ENCODE measurements at regions not wholly inside any gene's neighbourhood (a gene's known extent, or its start where the extent isn't known, plus 50 kb on each side); places are given as distances from the start of the nearest gene placed in this dataset.
"Not testable (repeated sequence)": the region's sequence is repeated elsewhere in the genome, so short reads cannot be mapped to it uniquely, and the experiment has no call there.

DNA sequence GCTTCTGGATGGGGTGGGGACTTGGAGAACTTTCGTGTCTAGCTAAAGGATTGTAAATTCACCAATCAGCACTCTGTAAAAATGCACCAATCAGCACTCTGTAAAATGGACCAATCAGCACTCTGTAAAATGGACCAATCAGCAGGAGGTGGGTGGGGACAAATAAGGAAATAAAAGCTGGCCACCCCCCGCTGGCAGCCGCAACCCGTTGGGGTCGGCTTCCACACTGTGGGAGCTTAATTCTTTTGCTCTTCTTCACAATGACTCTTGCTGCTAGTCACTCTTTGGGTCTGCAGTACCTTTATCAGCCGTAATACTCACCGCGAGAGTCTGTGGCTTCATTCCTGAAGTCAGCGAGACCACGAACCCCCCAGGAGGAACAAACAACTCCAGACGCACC is 623.1 kb downstream of the DSC3 start:
- not testable (repeated sequence) for ATAC-seq (replicated peaks); H3K4me1 Mint-ChIP-seq; H3K27ac Mint-ChIP-seq; H3K4me3 Mint-ChIP-seq; H3K36me3 Mint-ChIP-seq (ENCODE audit: low read depth); H3K27me3 Mint-ChIP-seq
- peaks cover 16% of the 10 kb centered on the region for H3K9me3 Mint-ChIP-seq

GRCh38 chr18:30415903-30416302 is 626.6 kb downstream of the DSC3 start:
- no peaks in the 10 kb centered on the region for H3K36me3 Mint-ChIP-seq (ENCODE audit: low read depth)
- ATAC-seq (replicated peaks): no peak
- no peak overlapping the region for H3K27ac Mint-ChIP-seq
- no peaks in the 10 kb centered on the region for H3K27me3 Mint-ChIP-seq
- peaks cover 16% of the 10 kb centered on the region for H3K9me3 Mint-ChIP-seq
- H3K4me3 Mint-ChIP-seq: no peak overlapping the region
- no peaks in the 10 kb centered on the region for H3K4me1 Mint-ChIP-seq

DNA sequence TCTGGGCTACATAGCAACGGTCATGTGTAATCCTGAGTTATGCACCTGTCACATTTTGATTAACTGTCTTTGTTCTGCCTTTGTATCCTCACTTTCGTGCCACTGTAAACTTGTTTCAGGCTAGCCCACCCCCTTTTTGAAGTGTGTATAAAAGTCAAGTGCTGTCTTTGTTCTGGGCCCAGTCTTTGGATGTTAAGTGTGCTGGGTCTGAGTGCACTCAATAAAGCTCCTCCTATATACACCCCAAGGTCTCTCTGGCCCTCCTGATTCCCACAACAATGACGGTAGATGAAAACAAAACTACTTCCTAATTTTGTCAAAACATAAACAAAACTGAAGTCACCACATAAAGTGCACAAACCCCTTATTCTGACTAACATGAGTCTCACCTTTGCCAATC is 633.4 kb downstream of the DSC3 start:
- H3K27ac Mint-ChIP-seq: no peak overlapping the region
- H3K36me3 Mint-ChIP-seq (ENCODE audit: low read depth): no peaks in the 10 kb centered on the region
- peaks cover 14% of the 10 kb centered on the region for H3K9me3 Mint-ChIP-seq
- no peaks in the 10 kb centered on the region for H3K4me1 Mint-ChIP-seq
- no peak overlapping the region for H3K4me3 Mint-ChIP-seq
- ATAC-seq (replicated peaks): no peak
- no peaks in the 10 kb centered on the region for H3K27me3 Mint-ChIP-seq

GRCh38 chr18:30406728-30407127 is 635.8 kb downstream of the DSC3 start:
- no peak for ATAC-seq (replicated peaks)
- Mint-ChIP-seq H3K27ac (no peak overlapping the region), H3K9me3 (peaks cover 18% of the 10 kb centered on the region), H3K36me3 (ENCODE audit: low read depth) (no peaks in the 10 kb centered on the region), H3K27me3 (no peaks in the 10 kb centered on the region), H3K4me3 (no peak overlapping the region), H3K4me1 (no peaks in the 10 kb centered on the region)

GRCh38 chr18:30405038-30405437 is 637.5 kb downstream of the DSC3 start:
- no peaks in the 10 kb centered on the region for H3K27me3 Mint-ChIP-seq
- ATAC-seq (replicated peaks): no peak
- no peak overlapping the region for H3K4me3 Mint-ChIP-seq
- peaks cover 24% of the 10 kb centered on the region for H3K9me3 Mint-ChIP-seq
- H3K4me1 Mint-ChIP-seq: no peaks in the 10 kb centered on the region
- no peaks in the 10 kb centered on the region for H3K36me3 Mint-ChIP-seq (ENCODE audit: low read depth)
- no peak overlapping the region for H3K27ac Mint-ChIP-seq

DNA sequence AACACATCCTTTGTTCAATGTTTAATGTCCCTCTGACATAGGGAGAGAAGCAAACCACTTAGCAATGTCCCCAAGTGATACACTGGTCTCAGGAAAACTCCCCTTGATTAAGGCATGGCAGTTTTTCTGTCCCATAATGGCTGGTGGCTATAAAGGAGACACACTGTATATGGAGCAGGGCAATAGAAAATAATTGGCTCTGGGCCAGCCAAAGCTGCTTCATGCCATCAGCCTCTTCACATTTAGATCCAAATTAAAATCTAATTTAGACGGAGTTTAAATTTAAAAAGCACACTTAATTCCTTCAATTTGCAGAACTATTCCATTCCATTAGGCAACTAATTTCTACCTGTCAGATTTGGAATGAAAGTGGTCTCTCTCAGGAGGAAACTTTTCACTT is 638.1 kb downstream of the DSC3 start:
- no peak for ATAC-seq (replicated peaks)
- no peaks in the 10 kb centered on the region for H3K27me3 Mint-ChIP-seq
- H3K27ac Mint-ChIP-seq: no peak overlapping the region
- H3K9me3 Mint-ChIP-seq: peaks cover 19% of the 10 kb centered on the region
- H3K36me3 Mint-ChIP-seq (ENCODE audit: low read depth): no peaks in the 10 kb centered on the region
- no peaks in the 10 kb centered on the region for H3K4me1 Mint-ChIP-seq
- no peak overlapping the region for H3K4me3 Mint-ChIP-seq

DNA sequence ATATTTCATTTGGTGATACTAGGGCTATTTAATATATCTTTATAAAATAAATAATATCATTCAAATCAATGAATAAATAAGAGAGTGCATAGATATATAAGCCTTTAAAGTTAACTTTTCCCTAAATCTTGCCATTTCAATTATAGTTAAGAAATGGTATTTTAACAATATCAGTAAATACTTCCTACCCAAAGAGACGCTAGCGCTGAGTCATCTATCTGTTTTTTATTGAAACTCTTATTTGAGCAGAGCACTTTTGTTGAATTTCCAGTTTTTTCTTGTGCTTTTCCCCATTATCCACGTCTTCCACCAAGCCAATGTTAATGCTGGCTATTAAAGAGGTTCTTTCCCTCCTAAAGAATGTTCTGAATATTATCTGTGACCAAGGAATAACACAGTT is 639.3 kb downstream of the DSC3 start:
- H3K4me3 Mint-ChIP-seq: no peak overlapping the region
- no peaks in the 10 kb centered on the region for H3K27me3 Mint-ChIP-seq
- ATAC-seq (replicated peaks): no peak
- no peaks in the 10 kb centered on the region for H3K4me1 Mint-ChIP-seq
- peaks cover 15% of the 10 kb centered on the region for H3K9me3 Mint-ChIP-seq
- no peak overlapping the region for H3K27ac Mint-ChIP-seq
- H3K36me3 Mint-ChIP-seq (ENCODE audit: low read depth): no peaks in the 10 kb centered on the region

DNA sequence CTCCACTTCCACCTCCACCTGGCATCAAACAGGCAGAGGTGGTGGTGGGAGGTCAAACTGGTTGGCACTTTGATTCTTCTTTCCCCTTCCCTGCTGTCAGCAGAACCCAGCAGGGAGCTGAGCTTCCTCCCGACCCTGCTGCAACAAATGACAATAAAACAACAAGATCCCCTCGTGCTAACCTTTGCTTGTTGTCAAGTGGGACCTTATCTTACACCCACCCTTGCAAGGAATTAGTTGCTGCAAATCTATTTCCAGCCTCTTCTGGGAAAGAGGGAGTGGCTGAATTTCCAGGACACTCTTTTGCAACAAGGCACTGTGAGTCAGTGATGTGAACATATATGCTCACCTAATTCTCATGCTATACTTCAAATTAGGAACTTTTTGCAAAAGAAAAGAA is 655.1 kb downstream of the DSC3 start:
- no peak overlapping the region for H3K4me3 Mint-ChIP-seq
- H3K9me3 Mint-ChIP-seq: peaks cover 10% of the 10 kb centered on the region
- H3K4me1 Mint-ChIP-seq: no peaks in the 10 kb centered on the region
- H3K27ac Mint-ChIP-seq: no peak overlapping the region
- H3K27me3 Mint-ChIP-seq: no peaks in the 10 kb centered on the region
- ATAC-seq (replicated peaks): no peak
- no peaks in the 10 kb centered on the region for H3K36me3 Mint-ChIP-seq (ENCODE audit: low read depth)

GRCh38 chr18:30386624-30387023 is 655.9 kb downstream of the DSC3 start:
- Mint-ChIP-seq H3K9me3 (peaks cover 13% of the 10 kb centered on the region), H3K27ac (no peak overlapping the region), H3K36me3 (ENCODE audit: low read depth) (no peaks in the 10 kb centered on the region), H3K4me3 (no peak overlapping the region), H3K4me1 (no peaks in the 10 kb centered on the region), H3K27me3 (no peaks in the 10 kb centered on the region)
- no peak for ATAC-seq (replicated peaks)

DNA sequence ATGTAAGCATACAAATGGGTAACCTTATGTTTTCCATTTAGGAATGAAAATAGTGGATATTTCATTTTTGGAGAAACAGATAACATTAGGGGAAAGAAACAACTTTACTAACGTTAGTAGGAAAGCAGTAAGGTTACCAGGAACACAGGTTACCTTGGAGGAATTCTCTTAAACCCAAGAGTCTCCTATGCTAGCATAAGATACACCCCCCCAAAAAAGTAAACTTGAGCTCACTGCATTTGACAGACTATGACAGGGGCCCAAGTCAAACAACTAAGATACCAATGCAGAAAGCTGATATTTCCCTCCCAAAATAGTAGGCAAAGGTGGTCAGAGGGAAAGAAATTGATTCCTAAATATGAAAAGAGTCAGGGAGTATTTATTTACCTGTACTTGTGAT is 656.9 kb downstream of the DSC3 start:
- H3K27ac Mint-ChIP-seq: no peak overlapping the region
- H3K9me3 Mint-ChIP-seq: peaks cover 16% of the 10 kb centered on the region
- no peak for ATAC-seq (replicated peaks)
- H3K36me3 Mint-ChIP-seq (ENCODE audit: low read depth): no peaks in the 10 kb centered on the region
- H3K4me3 Mint-ChIP-seq: no peak overlapping the region
- H3K27me3 Mint-ChIP-seq: no peaks in the 10 kb centered on the region
- H3K4me1 Mint-ChIP-seq: no peaks in the 10 kb centered on the region

DNA sequence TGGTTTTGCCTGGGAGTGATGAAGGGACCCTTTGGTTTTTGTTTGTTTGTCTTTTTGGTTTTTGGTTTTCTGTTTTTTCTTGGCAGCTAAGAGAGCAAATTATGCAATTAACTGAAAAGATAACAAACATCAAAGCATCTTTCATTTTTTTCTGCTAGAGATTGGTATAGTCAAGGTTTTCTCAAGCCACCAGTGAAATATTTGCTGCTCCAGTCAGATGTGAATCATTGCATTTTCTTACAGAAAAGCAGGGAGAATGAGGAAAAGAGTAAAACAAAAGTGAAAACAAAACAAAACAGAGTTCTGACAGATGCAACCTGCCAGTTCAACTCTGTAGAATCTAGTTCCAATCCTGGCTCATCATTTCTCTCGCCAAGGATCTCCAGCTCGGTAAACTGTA is 660.7 kb downstream of the DSC3 start:
- H3K27ac Mint-ChIP-seq: no peak overlapping the region
- no peaks in the 10 kb centered on the region for H3K27me3 Mint-ChIP-seq
- no peaks in the 10 kb centered on the region for H3K36me3 Mint-ChIP-seq (ENCODE audit: low read depth)
- H3K9me3 Mint-ChIP-seq: peaks cover 22% of the 10 kb centered on the region
- no peak overlapping the region for H3K4me3 Mint-ChIP-seq
- no peak for ATAC-seq (replicated peaks)
- no peaks in the 10 kb centered on the region for H3K4me1 Mint-ChIP-seq

DNA sequence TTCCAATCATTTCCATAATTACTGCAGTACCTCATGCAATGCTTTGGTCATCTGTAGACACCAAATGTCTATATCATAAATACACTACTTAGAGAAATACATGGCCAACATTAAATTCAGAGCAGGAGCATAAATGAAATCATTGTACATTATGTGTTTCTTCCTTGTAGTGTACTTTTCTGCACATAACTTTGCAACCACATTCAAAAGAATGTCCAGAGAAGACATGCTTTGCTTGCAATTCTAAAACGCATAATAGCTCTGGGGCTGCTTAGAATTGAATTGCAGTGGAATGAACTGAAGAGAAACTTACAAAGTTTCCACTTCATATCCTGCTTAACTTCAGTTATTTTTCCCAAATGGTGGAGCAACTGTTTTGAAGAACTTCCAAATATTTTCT is 664.4 kb downstream of the DSC3 start:
- Mint-ChIP-seq H3K27ac (no peak overlapping the region), H3K27me3 (no peaks in the 10 kb centered on the region), H3K36me3 (ENCODE audit: low read depth) (no peaks in the 10 kb centered on the region), H3K4me3 (no peak overlapping the region), H3K9me3 (peaks cover 18% of the 10 kb centered on the region), H3K4me1 (no peaks in the 10 kb centered on the region)
- no peak for ATAC-seq (replicated peaks)

DNA sequence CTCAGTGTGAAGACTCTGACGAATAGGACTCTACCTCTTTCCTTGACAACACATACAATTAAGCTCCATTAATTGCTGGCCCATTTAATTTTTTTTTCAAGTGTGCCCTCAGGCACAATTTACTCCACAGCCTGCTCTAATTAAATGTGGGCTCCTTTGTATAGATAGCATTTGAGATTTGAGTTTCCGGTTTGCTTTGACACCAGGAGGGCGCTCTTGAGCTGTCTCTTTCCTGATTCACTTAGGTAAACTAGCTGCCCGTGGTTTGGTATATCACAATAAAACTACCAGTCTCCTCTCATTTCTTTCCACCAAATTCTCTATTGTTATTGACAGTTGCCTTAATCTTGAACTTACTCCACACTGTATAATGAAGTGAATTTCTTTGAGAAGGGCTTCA is 666.0 kb downstream of the DSC3 start:
- Mint-ChIP-seq H3K27me3 (no peaks in the 10 kb centered on the region), H3K4me3 (no peak overlapping the region), H3K4me1 (no peaks in the 10 kb centered on the region), H3K36me3 (ENCODE audit: low read depth) (no peaks in the 10 kb centered on the region), H3K9me3 (peaks cover 15% of the 10 kb centered on the region), H3K27ac (no peak overlapping the region)
- ATAC-seq (replicated peaks): no peak

- no peak for ATAC-seq (replicated peaks)
- H3K27ac Mint-ChIP-seq: no peak overlapping the region
These were observed 680.5 kb downstream of the DSC3 start for GRCh38 chr18:30361864-30362540.

GRCh38 chr18:30359521-30359920 is 683.0 kb downstream of the DSC3 start:
- Mint-ChIP-seq H3K9me3 (peaks cover 9% of the 10 kb centered on the region), H3K4me1 (no peaks in the 10 kb centered on the region), H3K36me3 (ENCODE audit: low read depth) (no peaks in the 10 kb centered on the region), H3K27me3 (no peaks in the 10 kb centered on the region), H3K27ac (no peak overlapping the region), H3K4me3 (no peak overlapping the region)
- ATAC-seq (replicated peaks): no peak

More at GRCh38 chr18:30361864-30362540, 680.5 kb downstream of the DSC3 start:
- Mint-ChIP-seq H3K4me3 (no peak overlapping the region), H3K9me3 (peaks cover 9% of the 10 kb centered on the region), H3K36me3 (ENCODE audit: low read depth) (no peaks in the 10 kb centered on the region), H3K27me3 (no peaks in the 10 kb centered on the region), H3K4me1 (no peaks in the 10 kb centered on the region)

GRCh38 chr18:30358555-30358954 is 684.0 kb downstream of the DSC3 start:
- H3K4me3 Mint-ChIP-seq: no peak overlapping the region

More at GRCh38 chr18:30358555-30358954, 684.0 kb downstream of the DSC3 start:
- Mint-ChIP-seq H3K4me1 (no peaks in the 10 kb centered on the region), H3K27me3 (no peaks in the 10 kb centered on the region), H3K9me3 (peaks cover 9% of the 10 kb centered on the region), H3K27ac (no peak overlapping the region), H3K36me3 (ENCODE audit: low read depth) (no peaks in the 10 kb centered on the region)
- ATAC-seq (replicated peaks): no peak

Measured in activated T-helper 17 cell treated with anti-CD3 and anti-CD28 coated beads, Interleukin-2, amount 50 U/mL, for 72 hours (primary cell).